Astrocyte (in vitro differentiated cells and primary cell): ENCODE measurements at regions not wholly inside any gene's neighbourhood (a gene's known extent, or its start where the extent isn't known, plus 50 kb on each side); places are given as distances from the start of the nearest gene placed in this dataset.
A peak's percentile ranks its signal among the peaks of the same experiment; 100 is the strongest.

Experiments used
- DNase-seq: peaks from one replicate; pipeline ENCODE4 v3.0.0-alpha.2; 2010; ENCODE audit warnings: low read depth
- FAIRE-seq: peaks from 2 replicates; lab custom pipeline; 2011; peaks lifted over from hg19 to GRCh38; lab: Jason Lieb, UNC
- H2AFZ ChIP-seq: 2 replicates; pipeline ENCODE4 v1.6.0; 2012; ENCODE audit warnings: low read depth, low read length, inconsistent platforms
- H3K27ac ChIP-seq: 2 replicates; pipeline ENCODE4 v1.5.1; 2011; ENCODE audit warnings: low read depth, low read length, inconsistent platforms
- H3K27me3 ChIP-seq: 2 replicates; pipeline ENCODE4 v1.6.0; 2011; ENCODE audit warnings: low read length, inconsistent platforms; ENCODE audit not compliant: insufficient read depth
- H3K36me3 ChIP-seq: 2 replicates; pipeline ENCODE4 v1.5.1; 2011; ENCODE audit warnings: low read length, inconsistent platforms; ENCODE audit not compliant: insufficient read depth
- H3K4me1 ChIP-seq: 2 replicates; pipeline ENCODE4 v1.5.1; 2011; ENCODE audit warnings: low read length, inconsistent platforms; ENCODE audit not compliant: insufficient read depth
- H3K4me2 ChIP-seq: 2 replicates; pipeline ENCODE4 v1.6.0; 2012; ENCODE audit warnings: low read length, inconsistent platforms
- H3K4me3 ChIP-seq: 2 replicates; pipeline ENCODE4 v1.5.1; 2011; ENCODE audit warnings: low read depth, mild to moderate bottlenecking, low read length, inconsistent platforms; ENCODE audit not compliant: insufficient read depth
- H3K79me2 ChIP-seq: 2 replicates; pipeline ENCODE4 v1.6.0; 2012; ENCODE audit warnings: mild to moderate bottlenecking, low read length, inconsistent platforms; ENCODE audit not compliant: insufficient read depth
- H3K9ac ChIP-seq: 2 replicates; pipeline ENCODE4 v1.6.0; 2012; ENCODE audit warnings: mild to moderate bottlenecking, low read length, inconsistent platforms
- H3K9me3 ChIP-seq: 2 replicates; pipeline ENCODE4 v1.5.1; 2012; ENCODE audit warnings: low read depth, mild to moderate bottlenecking, low read length, inconsistent platforms; ENCODE audit not compliant: insufficient read depth
- H4K20me1 ChIP-seq: 2 replicates; pipeline ENCODE4 v1.6.0; 2012; ENCODE audit warnings: low read length, inconsistent platforms; ENCODE audit not compliant: insufficient read depth
- H3K27ac Mint-ChIP-seq: one replicate; pipeline ENCODE4 v1.8.0; 2021; ENCODE audit warnings: mild to moderate bottlenecking, mixed read lengths; ENCODE audit not compliant: unreplicated experiment
- H3K27me3 Mint-ChIP-seq: one replicate; pipeline ENCODE4 v1.8.0; 2021; ENCODE audit warnings: low read depth, mixed read lengths; ENCODE audit not compliant: unreplicated experiment
- H3K36me3 Mint-ChIP-seq: one replicate; pipeline ENCODE4 v1.8.0; 2021; ENCODE audit warnings: low read depth, mixed read lengths; ENCODE audit not compliant: unreplicated experiment
- H3K4me1 Mint-ChIP-seq: one replicate; pipeline ENCODE4 v1.8.0; 2021; ENCODE audit warnings: low read depth, mixed read lengths; ENCODE audit not compliant: unreplicated experiment
- H3K4me3 Mint-ChIP-seq: one replicate; pipeline ENCODE4 v1.8.0; 2021; ENCODE audit warnings: mild to moderate bottlenecking, moderate library complexity, mixed read lengths; ENCODE audit not compliant: unreplicated experiment
- H3K9me3 Mint-ChIP-seq: one replicate; pipeline ENCODE4 v1.8.0; 2021; ENCODE audit warnings: mild to moderate bottlenecking, mixed read lengths; ENCODE audit not compliant: unreplicated experiment
- CTCF ChIP-seq: IDR thresholded peaks from 2 replicates; pipeline ENCODE4 v1.5.1; 2011; ENCODE audit warnings: low read depth, mild to moderate bottlenecking, inconsistent platforms, low read length, moderate library complexity; ENCODE audit not compliant: insufficient read depth
- EZH2 ChIP-seq: IDR thresholded peaks from 2 replicates; pipeline ENCODE4 v1.6.1; 2012; ENCODE audit warnings: mild to moderate bottlenecking, low read length, inconsistent platforms; ENCODE audit not compliant: insufficient read depth

GRCh38 chr18:7476386-7476785, 90.7 kb upstream of the PTPRM start:
- no peak overlapping the region for H2AFZ ChIP-seq
- Mint-ChIP-seq H3K4me3 (no peak overlapping the region), H3K27ac (no peak overlapping the region), H3K27me3 (peaks cover 7% of the 10 kb centered on the region), H3K36me3 (no peaks in the 10 kb centered on the region), H3K9me3 (no peaks in the 10 kb centered on the region), H3K4me1 (no peaks in the 10 kb centered on the region)
- no peaks in the 10 kb centered on the region for H3K4me1 ChIP-seq
- H3K36me3 ChIP-seq, result no peaks in the 10 kb centered on the region
- no peak overlapping the region for H3K27ac ChIP-seq
- TF ChIP-seq CTCF (no peak), EZH2 (no peak)
- no peaks in the 10 kb centered on the region for H4K20me1 ChIP-seq
- no peak for FAIRE-seq
- no peak overlapping the region for H3K4me2 ChIP-seq
- H3K9me3 ChIP-seq, result no peaks in the 10 kb centered on the region
- H3K27me3 ChIP-seq, result peaks cover 2% of the 10 kb centered on the region
- no peak for DNase-seq
- H3K9ac ChIP-seq, result no peak overlapping the region
- no peak overlapping the region for H3K4me3 ChIP-seq
- H3K79me2 ChIP-seq, result no peaks in the 10 kb centered on the region

GRCh38 chr18:7479756-7480155, 87.4 kb upstream of the PTPRM start:
- no peak for DNase-seq
- no peaks in the 10 kb centered on the region for H3K9me3 Mint-ChIP-seq
- peak overlapping the region; percentile 58 for H3K27ac Mint-ChIP-seq
- no peak overlapping the region for H3K9ac ChIP-seq
- H3K36me3 ChIP-seq, result no peaks in the 10 kb centered on the region
- H3K27me3 ChIP-seq, result peaks cover 2% of the 10 kb centered on the region
- no peaks in the 10 kb centered on the region for H3K36me3 Mint-ChIP-seq
- no peak overlapping the region for H3K4me3 Mint-ChIP-seq
- H3K79me2 ChIP-seq, result no peaks in the 10 kb centered on the region
- H2AFZ ChIP-seq, result no peak overlapping the region
- H3K27me3 Mint-ChIP-seq, result peaks cover 5% of the 10 kb centered on the region
- H3K4me1 ChIP-seq, result no peaks in the 10 kb centered on the region
- no peak for FAIRE-seq
- H3K4me2 ChIP-seq, result no peak overlapping the region
- H3K27ac ChIP-seq, result no peak overlapping the region
- no peak for TF ChIP-seq CTCF
- no peak for TF ChIP-seq EZH2
- H3K9me3 ChIP-seq, result no peaks in the 10 kb centered on the region
- H3K4me3 ChIP-seq, result no peak overlapping the region
- no peaks in the 10 kb centered on the region for H4K20me1 ChIP-seq
- peaks cover 3% of the 10 kb centered on the region for H3K4me1 Mint-ChIP-seq

- Histone ChIP-seq H3K27me3 (no peaks in the 10 kb centered on the region), H3K9me3 (no peaks in the 10 kb centered on the region), H4K20me1 (no peaks in the 10 kb centered on the region), H3K4me2 (no peak overlapping the region), H3K27ac (no peak overlapping the region), H3K79me2 (no peaks in the 10 kb centered on the region), H3K4me1 (no peaks in the 10 kb centered on the region), H3K9ac (no peak overlapping the region), H3K4me3 (no peak overlapping the region), H3K36me3 (no peaks in the 10 kb centered on the region), H2AFZ (no peak overlapping the region)
- Mint-ChIP-seq H3K4me1 (peaks cover 3% of the 10 kb centered on the region), H3K36me3 (no peaks in the 10 kb centered on the region), H3K9me3 (no peaks in the 10 kb centered on the region), H3K4me3 (no peak overlapping the region), H3K27me3 (peaks cover 5% of the 10 kb centered on the region), H3K27ac (no peak overlapping the region)
- DNase-seq (no peak), FAIRE-seq (no peak)
- no peak for TF ChIP-seq EZH2
- TF ChIP-seq CTCF, result no peak
Observed at GRCh38 chr18:7480879-7481278, 86.2 kb upstream of the PTPRM start.
